Upper lobe of right lung (tissue), 1 donor: ENCODE measurements at regions not wholly inside any gene's neighbourhood (a gene's known extent, or its start where the extent isn't known, plus 50 kb on each side); places are given as distances from the start of the nearest gene placed in this dataset.

Source experiments
- ATAC-seq: fragments of 200-7000 bp; cut with Tn5 transposase; one replicate; pipeline ENCODE4 v1.9.1; 2020; ENCODE audit warnings: mild to moderate bottlenecking, moderate library complexity
- DNase-seq: peaks from one replicate; pipeline ENCODE4 v3.0.0-alpha.2; 2020
- H3K27ac ChIP-seq: fragments of 200-600 bp; one replicate; pipeline ENCODE4 v1.8.0; 2022
- H3K27me3 ChIP-seq: fragments of 200-600 bp; one replicate; pipeline ENCODE4 v1.8.0; 2022; ENCODE audit warnings: mild to moderate bottlenecking
- H3K36me3 ChIP-seq: fragments of 200-600 bp; one replicate; pipeline ENCODE4 v1.8.0; 2022
- H3K4me1 ChIP-seq: fragments of 200-600 bp; one replicate; pipeline ENCODE4 v1.8.0; 2022
- H3K4me3 ChIP-seq: fragments of 200-600 bp; one replicate; pipeline ENCODE4 v1.8.0; 2022; ENCODE audit warnings: mild to moderate bottlenecking
- H3K9me3 ChIP-seq: fragments of 200-600 bp; one replicate; pipeline ENCODE4 v1.8.0; 2022
- CTCF ChIP-seq: fragments of 200-600 bp; IDR thresholded peaks from one replicate; pipeline ENCODE4 v1.8.0; 2022; ENCODE audit warnings: antibody characterized with exemption
- intact Hi-C: fragments of 100-400 bp; cut with DNase I; formaldehyde crosslinking; loops from one replicate; pipeline ENCODE4 v1.11.0; 2022
- donor health status: DM: no; HTN: yes; CAD: no; lungs with severe emphysema.

GRCh38 chr14:50039120-50039517 lies 77.3 kb downstream of the VCPKMT start:
- DNase-seq: no peak
- Histone ChIP-seq H3K4me1 (peaks cover 20% of the 10 kb centered on the region), H3K27ac (peak overlapping the region; percentile 58), H3K4me3 (no peak overlapping the region), H3K9me3 (no peaks in the 10 kb centered on the region), H3K36me3 (no peaks in the 10 kb centered on the region), H3K27me3 (no peaks in the 10 kb centered on the region)
- no peak for ATAC-seq
- intact Hi-C loops: no loop called here
- no peak for TF ChIP-seq CTCF

- TF ChIP-seq CTCF: no peak
- ATAC-seq: peak; percentile 59
- H3K27ac ChIP-seq: peak overlapping the region; percentile 58
- no peaks in the 10 kb centered on the region for H3K36me3 ChIP-seq
- no peaks in the 10 kb centered on the region for H3K27me3 ChIP-seq
- H3K9me3 ChIP-seq: no peaks in the 10 kb centered on the region
- H3K4me3 ChIP-seq: no peak overlapping the region
- H3K4me1 ChIP-seq: peaks cover 27% of the 10 kb centered on the region
- intact Hi-C loops: no loop called here
- DNase-seq: peak; percentile 80
These were observed 76.5 kb downstream of the VCPKMT start for GRCh38 chr14:50039734-50040400.

GRCh38 chr14:50040401-50040775 lies 76.0 kb downstream of the VCPKMT start:
- Histone ChIP-seq H3K36me3 (no peaks in the 10 kb centered on the region), H3K4me3 (no peak overlapping the region), H3K27ac (peak overlapping the region; percentile 58), H3K4me1 (peaks cover 32% of the 10 kb centered on the region), H3K27me3 (no peaks in the 10 kb centered on the region), H3K9me3 (no peaks in the 10 kb centered on the region)
- ATAC-seq (peak; percentile 51), DNase-seq (no peak)
- intact Hi-C loops: no loop called here
- no peak for TF ChIP-seq CTCF

GRCh38 chr14:50040895-50041465 lies 75.4 kb downstream of the VCPKMT start:
- no peak for ATAC-seq
- peaks cover 34% of the 10 kb centered on the region for H3K4me1 ChIP-seq

GRCh38 chr14:50041980-50042379 lies 74.4 kb downstream of the VCPKMT start:
- Histone ChIP-seq H3K27ac (no peak overlapping the region), H3K9me3 (no peaks in the 10 kb centered on the region), H3K36me3 (no peaks in the 10 kb centered on the region), H3K4me1 (peaks cover 39% of the 10 kb centered on the region), H3K4me3 (no peak overlapping the region), H3K27me3 (no peaks in the 10 kb centered on the region)
- DNase-seq (no peak), ATAC-seq (no peak)
- intact Hi-C loops: no loop called here
- no peak for TF ChIP-seq CTCF

More at GRCh38 chr14:50040895-50041465, 75.4 kb downstream of the VCPKMT start:
- no peak for DNase-seq
- intact Hi-C loops: no loop called here
- peak overlapping the region; percentile 58 for H3K27ac ChIP-seq
- H3K9me3 ChIP-seq: no peaks in the 10 kb centered on the region
- no peak for TF ChIP-seq CTCF
- no peaks in the 10 kb centered on the region for H3K27me3 ChIP-seq
- H3K4me3 ChIP-seq: no peak overlapping the region
- H3K36me3 ChIP-seq: no peaks in the 10 kb centered on the region
